Hematopoietic multipotent progenitor cell treated with erythropoietin and hydrocortisone succinate and interleukin-3 and kit ligand, for 8 days (in vitro differentiated cells): ENCODE measurements at regions not wholly inside any gene's neighbourhood (a gene's known extent, or its start where the extent isn't known, plus 50 kb on each side); places are given as distances from the start of the nearest gene placed in this dataset.

ENCODE experiments used
- DNase-seq: peaks from one replicate; pipeline ENCODE4 v3.0.0-alpha.2; 2015

- DNase-seq: no peak
These were observed 290.9 kb upstream of the SIX2 start for GRCh38 chr2:45300026-45300750.

GRCh38 chr2:45299361-45299760 is 290.1 kb upstream of the SIX2 start:
- no peak for DNase-seq

GRCh38 chr2:45293182-45293581 is 283.9 kb upstream of the SIX2 start:
- DNase-seq: no peak

- no peak for DNase-seq
These were observed 282.0 kb upstream of the SIX2 start for GRCh38 chr2:45291296-45291701.

- DNase-seq: no peak
These were observed 280.9 kb upstream of the SIX2 start for GRCh38 chr2:45289997-45290709.

- no peak for DNase-seq
These were observed 279.5 kb upstream of the SIX2 start for GRCh38 chr2:45288532-45289417.

- DNase-seq: no peak
These were observed 277.8 kb upstream of the SIX2 start for GRCh38 chr2:45287045-45287444.

- DNase-seq: no peak
These were observed 276.6 kb upstream of the SIX2 start for GRCh38 chr2:45285771-45286390.

- no peak for DNase-seq
These were observed 276.1 kb upstream of the SIX2 start for GRCh38 chr2:45285311-45285710.

- DNase-seq: no peak
These were observed 275.4 kb upstream of the SIX2 start for GRCh38 chr2:45284621-45284995.

- DNase-seq: no peak
These were observed 274.7 kb upstream of the SIX2 start for GRCh38 chr2:45283764-45284620.

- DNase-seq: no peak
These were observed 273.4 kb upstream of the SIX2 start for GRCh38 chr2:45282646-45283045.

GRCh38 chr2:45281311-45281710 is 272.1 kb upstream of the SIX2 start:
- DNase-seq: no peak

- no peak for DNase-seq
These were observed 271.5 kb upstream of the SIX2 start for GRCh38 chr2:45280794-45281193.

GRCh38 chr2:45279356-45279755 is 270.1 kb upstream of the SIX2 start:
- DNase-seq: no peak

GRCh38 chr2:45278365-45279078 is 269.3 kb upstream of the SIX2 start:
- no peak for DNase-seq

GRCh38 chr2:45276914-45277313 is 267.7 kb upstream of the SIX2 start:
- DNase-seq: no peak

GRCh38 chr2:45275806-45276205 is 266.6 kb upstream of the SIX2 start:
- DNase-seq: no peak

- no peak for DNase-seq
These were observed 266.1 kb upstream of the SIX2 start for GRCh38 chr2:45275242-45275805.

GRCh38 chr2:45274250-45274926 is 265.1 kb upstream of the SIX2 start:
- DNase-seq: no peak
